Liver (tissue), 8 donors: ENCODE measurements at regions not wholly inside any gene's neighbourhood (a gene's known extent, or its start where the extent isn't known, plus 50 kb on each side); places are given as distances from the start of the nearest gene placed in this dataset.

Experiments used
- DNase-seq: peaks from one replicate; pipeline ENCODE4 v3.0.0-alpha.2; 2017; ENCODE audit warnings: low spot score
- H3K27ac ChIP-seq, 2 donors: one replicate each; pipeline ENCODE4 v1.7.0; 2013; ENCODE audit warnings: inconsistent platforms in 2 of 2, low read length in 2 of 2, control low read depth in 1 of 2, low read depth in 1 of 2, mild to moderate bottlenecking in 1 of 2
- H3K27me3 ChIP-seq, 4 donors: one replicate each; pipeline versions ENCODE4 v1.6.1 to v1.7.0; 2013; ENCODE audit warnings: low read length in 3 of 4, inconsistent platforms in 1 of 4, mild to moderate bottlenecking in 1 of 4, moderate library complexity in 1 of 4; ENCODE audit not compliant: control insufficient read depth in 4 of 4, insufficient read depth in 4 of 4
- H3K36me3 ChIP-seq, 4 donors: one replicate each; pipeline versions ENCODE4 v1.6.1 to v1.7.0; 2013; ENCODE audit warnings: low read length in 3 of 4, mild to moderate bottlenecking in 3 of 4, low read depth in 1 of 4, moderate library complexity in 1 of 4; ENCODE audit not compliant: control insufficient read depth in 4 of 4, insufficient read depth in 3 of 4
- H3K4me1 ChIP-seq, 4 donors: one replicate each; pipeline versions ENCODE4 v1.6.1 to v1.7.0; 2013; ENCODE audit warnings: low read length in 3 of 4, mild to moderate bottlenecking in 3 of 4, moderate library complexity in 1 of 4; ENCODE audit not compliant: control insufficient read depth in 4 of 4, insufficient read depth in 4 of 4
- H3K4me3 ChIP-seq, 3 donors: one replicate each; pipeline versions ENCODE4 v1.6.1 to v1.7.0; 2013; ENCODE audit warnings: low read length in 3 of 3, control low read depth in 1 of 3, low read depth in 1 of 3, mild to moderate bottlenecking in 1 of 3
- H3K9ac ChIP-seq, 2 donors: one replicate each; pipeline ENCODE4 v1.7.0; 2013; ENCODE audit warnings: low read length in 2 of 2, mild to moderate bottlenecking in 2 of 2, moderate library complexity in 2 of 2, control low read depth in 1 of 2, low read depth in 1 of 2
- H3K9me3 ChIP-seq, 4 donors: one replicate each; pipeline versions ENCODE4 v1.6.1 to v1.7.0; 2013; ENCODE audit warnings: low read length in 3 of 4; ENCODE audit not compliant: control insufficient read depth in 4 of 4
- ATF3 ChIP-seq: IDR thresholded peaks from 2 replicates; pipeline ENCODE4 v1.6.1; 2016; ENCODE audit warnings: antibody characterized with exemption
- CTCF ChIP-seq: fragments of 150-350 bp; IDR thresholded peaks from 2 replicates; pipeline ENCODE4 v1.5.1; 2017; ENCODE audit warnings: improper control_type of control experiment, low read depth, low read length; ENCODE audit not compliant: missing input control
- EGR1 ChIP-seq, 2 donors: IDR thresholded peaks; 2 replicates each; pipeline ENCODE4 v1.6.1; 2016 to 2018; ENCODE audit warnings: antibody characterized with exemption in 2 of 2, low read depth in 2 of 2
- FOXA1 ChIP-seq: IDR thresholded peaks from 2 replicates; pipeline ENCODE4 v1.6.1; 2016; ENCODE audit warnings: antibody characterized with exemption
- GABPA ChIP-seq, 2 donors: IDR thresholded peaks in 1 of 2; conservative IDR thresholded peaks in 1 of 2; 2 replicates each; pipeline ENCODE4 v1.6.1; 2016; ENCODE audit warnings: antibody characterized with exemption in 2 of 2, mild to moderate bottlenecking in 1 of 2, moderate library complexity in 1 of 2
- HNF4A ChIP-seq, 2 donors: conservative IDR thresholded peaks; 2 replicates each; pipeline ENCODE4 v1.6.1; 2016; ENCODE audit warnings: antibody characterized with exemption in 2 of 2, mild to moderate bottlenecking in 2 of 2
- HNF4G ChIP-seq: IDR thresholded peaks from 2 replicates; pipeline ENCODE4 v1.6.1; 2016; ENCODE audit warnings: antibody characterized with exemption
- JUND ChIP-seq, 2 donors: IDR thresholded peaks; 2 replicates each; pipeline ENCODE4 v1.6.1; 2016; ENCODE audit warnings: antibody characterized with exemption in 2 of 2
- MAX ChIP-seq: IDR thresholded peaks from 2 replicates; pipeline ENCODE4 v1.6.1; 2016; ENCODE audit warnings: antibody characterized with exemption
- RAD21 ChIP-seq, 2 donors: IDR thresholded peaks; 2 replicates each; pipeline ENCODE4 v1.6.1; 2016; ENCODE audit warnings: antibody characterized with exemption in 2 of 2, mild to moderate bottlenecking in 2 of 2
- REST ChIP-seq: IDR thresholded peaks from 2 replicates; pipeline ENCODE4 v1.6.1; 2016; ENCODE audit warnings: antibody characterized with exemption, mild to moderate bottlenecking
- SP1 ChIP-seq: IDR thresholded peaks from 2 replicates; pipeline ENCODE4 v1.6.1; 2018; ENCODE audit warnings: antibody characterized with exemption, mild to moderate bottlenecking
- TAF1 ChIP-seq: conservative IDR thresholded peaks from 2 replicates; pipeline ENCODE4 v1.6.1; 2016; ENCODE audit warnings: antibody characterized with exemption, mild to moderate bottlenecking
- ZBTB33 ChIP-seq: IDR thresholded peaks from 2 replicates; pipeline ENCODE4 v1.6.1; 2016; ENCODE audit warnings: antibody characterized with exemption
- WGBS: extraction: QIAGEN DNeasy Blood & Tissue Kit; methylation state at CpG from one replicate; pipeline ENCODE4 v1.1.7; 2013; 5-methylcytosine and 5-hydroxymethylcytosine counted together
- donor health status: healthy.
- donor health status: healthy.
- donor health status: healthy.
- donor health status: healthy.
- donor health status: healthy.

- TF ChIP-seq JUND (IDR thresholded peaks at IDR 0.05): no peak
These were observed 99.5 kb upstream of the GATA6 start (continued) for GRCh38 chr18:22069916-22070315.

GRCh38 chr18:22073411-22073810, 96.0 kb upstream of the GATA6 start:
- no peaks in the 10 kb centered on the region for H3K27me3 ChIP-seq
- H3K9me3 ChIP-seq: no peaks in the 10 kb centered on the region
- WGBS: 89% methylated on average over 5 of the region's 5 CpGs
- no peak overlapping the region for H3K9ac ChIP-seq
- TF ChIP-seq FOXA1: no peak
- no peak for TF ChIP-seq ZBTB33
- H3K36me3 ChIP-seq: no peaks in the 10 kb centered on the region
- peaks cover 0 to 3% (median 0%) of the 10 kb centered on the region in 4 donors for H3K4me1 ChIP-seq
- no peak for DNase-seq
- H3K4me3 ChIP-seq: no peak overlapping the region
- no peak overlapping the region for H3K27ac ChIP-seq

GRCh38 chr18:22074282-22075070, 94.9 kb upstream of the GATA6 start:
- no peak overlapping the region for H3K4me3 ChIP-seq
- no peak for DNase-seq
- H3K9ac ChIP-seq: no peak overlapping the region
- TF ChIP-seq ZBTB33: no peak
- no peak for TF ChIP-seq EGR1 (IDR thresholded peaks at IDR 0.05; ENCODE audit: low read depth in 2 of 2)
- no peak for TF ChIP-seq TAF1
- no peak for TF ChIP-seq ATF3
- no peak for TF ChIP-seq SP1
- no peak for TF ChIP-seq MAX
- TF ChIP-seq CTCF: no peak
- TF ChIP-seq HNF4A (conservative IDR thresholded peaks at IDR 0.05): no peak
- no peak for TF ChIP-seq FOXA1
- no peak for TF ChIP-seq HNF4G
- no peak for TF ChIP-seq JUND (IDR thresholded peaks at IDR 0.05)
- no peak for TF ChIP-seq REST
- no peak for TF ChIP-seq GABPA (IDR thresholded peaks at IDR 0.05 in 1 of 2, conservative IDR thresholded peaks at IDR 0.05 in 1 of 2)
- TF ChIP-seq RAD21 (IDR thresholded peaks at IDR 0.05): no peak
- no peaks in the 10 kb centered on the region for H3K27me3 ChIP-seq
- no peaks in the 10 kb centered on the region for H3K36me3 ChIP-seq
- H3K4me1 ChIP-seq: peaks cover 0 to 3% (median 0%) of the 10 kb centered on the region in 4 donors
- 78% methylated on average over 6 of the region's 6 CpGs for WGBS
- no peak overlapping the region for H3K27ac ChIP-seq
- no peaks in the 10 kb centered on the region for H3K9me3 ChIP-seq
